HepG2 (cell line): ENCODE measurements at regions not wholly inside any gene's neighbourhood (a gene's known extent, or its start where the extent isn't known, plus 50 kb on each side); places are given as distances from the start of the nearest gene placed in this dataset.
A peak's percentile ranks its signal among the peaks of the same experiment; 100 is the strongest.

Source experiments
- FOXO4 ChIP-seq: sonication (generic); formaldehyde crosslinking; conservative IDR thresholded peaks from 2 replicates; pipeline ENCODE4 v1.8.1; 2023; ENCODE audit warnings: missing genetic modification reagents
- HNRNPL ChIP-seq: fragments of 200-400 bp; formaldehyde crosslinking; IDR thresholded peaks from 2 replicates; pipeline ENCODE4 v1.6.1; 2017; ENCODE audit warnings: mild to moderate bottlenecking, low read depth, low read length
- MIXL1 ChIP-seq: IDR thresholded peaks from 2 replicates; pipeline ENCODE4 v1.6.1; 2016
- MTF2 ChIP-seq: sonication (generic); formaldehyde crosslinking; IDR thresholded peaks from 2 replicates; pipeline ENCODE4 v1.5.0; 2020; ENCODE audit warnings: missing genetic modification reagents, borderline replicate concordance
- SALL2 ChIP-seq: sonication (generic); formaldehyde crosslinking; IDR thresholded peaks from 2 replicates; pipeline ENCODE4 v1.8.1; 2023; ENCODE audit warnings: mild to moderate bottlenecking, missing genetic modification reagents, inconsistent platforms
- SOX5 ChIP-seq: IDR thresholded peaks from 2 replicates; pipeline ENCODE4 v1.6.1; 2016; ENCODE audit warnings: borderline replicate concordance
- SYNCRIP ChIP-seq: fragments of 200-400 bp; formaldehyde crosslinking; IDR thresholded peaks from 2 replicates; pipeline ENCODE4 v1.6.1; 2018; ENCODE audit warnings: mild to moderate bottlenecking, low read depth, low read length; ENCODE audit not compliant: insufficient read depth
- ZGPAT ChIP-seq: IDR thresholded peaks from 2 replicates; pipeline ENCODE4 v1.6.1; 2016; ENCODE audit warnings: mild to moderate bottlenecking
- ZNF770 ChIP-seq: sonication (generic); formaldehyde crosslinking; IDR thresholded peaks from 2 replicates; pipeline ENCODE4 v1.5.0; 2020; ENCODE audit warnings: mild to moderate bottlenecking, missing genetic modification reagents
- TF ChIP-seq, protein P1 (sequence below), 2 experiments: sonication (generic) in 1 of 2; formaldehyde crosslinking in 1 of 2; IDR thresholded peaks; 2 replicates each; pipeline versions ENCODE4 v1.4.0 to v1.6.1; 2016 to 2020; ENCODE audit warnings: borderline replicate concordance in 1 of 2, low read depth in 1 of 2, mild to moderate bottlenecking in 1 of 2, missing genetic modification reagents in 1 of 2
- TF ChIP-seq, protein P2 (sequence below): sonication (generic); formaldehyde crosslinking; conservative IDR thresholded peaks from 2 replicates; pipeline ENCODE4 v1.4.0; 2020; ENCODE audit warnings: mild to moderate bottlenecking, missing genetic modification reagents, moderate library complexity

DNA sequence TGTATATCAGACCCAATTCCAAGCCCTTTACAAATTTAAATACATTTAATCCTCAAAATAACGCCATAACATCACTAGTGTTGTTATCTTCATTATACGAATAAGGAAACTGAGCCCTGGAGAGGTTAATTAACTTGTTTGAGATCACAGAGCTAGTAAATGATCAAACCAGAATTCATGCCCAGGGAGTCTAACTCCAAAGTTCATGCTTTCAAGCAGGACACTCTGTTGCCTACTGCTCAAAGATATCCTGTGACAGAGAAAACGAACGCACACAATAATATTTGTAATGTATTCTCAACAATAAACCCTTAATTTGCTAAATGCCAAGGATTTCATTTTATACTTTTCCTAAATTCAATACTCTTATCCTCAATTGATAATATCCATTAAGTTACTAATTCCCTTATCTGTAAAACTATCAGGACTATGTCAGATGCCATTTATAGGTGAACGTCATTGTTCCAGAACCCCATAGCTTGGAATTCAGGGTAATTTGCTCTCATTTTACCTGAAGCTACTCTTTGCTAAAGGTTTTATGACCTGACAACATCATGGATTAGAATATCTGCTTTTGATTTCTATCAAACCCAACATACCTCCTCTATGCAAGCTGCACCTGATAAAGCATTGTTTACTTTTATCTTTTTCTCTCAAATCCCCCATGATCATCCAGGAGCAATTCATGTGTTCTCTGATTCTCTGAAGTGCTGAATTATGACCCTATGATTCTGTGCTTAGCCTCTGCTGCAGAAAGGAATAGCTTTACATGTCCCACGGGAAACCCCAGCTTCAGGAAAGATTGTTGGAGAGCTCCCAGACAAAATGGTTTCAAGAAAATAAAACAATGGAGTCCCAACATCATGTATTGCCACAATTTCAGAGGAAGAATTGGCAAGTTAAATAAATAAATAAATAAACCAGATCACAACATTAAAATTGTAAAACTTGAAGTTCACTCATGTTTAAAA is 150.2 kb upstream of the CDK1 start (continued):
- TF ChIP-seq SOX5 (CRISPR knock-in tag) (peak; percentile 20; the same call in 1 of the 2 replicates), HNRNPL (no peak), ZGPAT (no peak), ZNF770 (CRISPR knock-in tag) (no peak), FOXO4 (CRISPR knock-in tag) (no peak), SYNCRIP (no peak), SALL2 (CRISPR knock-in tag) (no peak), MIXL1 (CRISPR knock-in tag) (peak; percentile 77), MTF2 (CRISPR knock-in tag) (no peak)
- TF ChIP-seq, protein P1, sequence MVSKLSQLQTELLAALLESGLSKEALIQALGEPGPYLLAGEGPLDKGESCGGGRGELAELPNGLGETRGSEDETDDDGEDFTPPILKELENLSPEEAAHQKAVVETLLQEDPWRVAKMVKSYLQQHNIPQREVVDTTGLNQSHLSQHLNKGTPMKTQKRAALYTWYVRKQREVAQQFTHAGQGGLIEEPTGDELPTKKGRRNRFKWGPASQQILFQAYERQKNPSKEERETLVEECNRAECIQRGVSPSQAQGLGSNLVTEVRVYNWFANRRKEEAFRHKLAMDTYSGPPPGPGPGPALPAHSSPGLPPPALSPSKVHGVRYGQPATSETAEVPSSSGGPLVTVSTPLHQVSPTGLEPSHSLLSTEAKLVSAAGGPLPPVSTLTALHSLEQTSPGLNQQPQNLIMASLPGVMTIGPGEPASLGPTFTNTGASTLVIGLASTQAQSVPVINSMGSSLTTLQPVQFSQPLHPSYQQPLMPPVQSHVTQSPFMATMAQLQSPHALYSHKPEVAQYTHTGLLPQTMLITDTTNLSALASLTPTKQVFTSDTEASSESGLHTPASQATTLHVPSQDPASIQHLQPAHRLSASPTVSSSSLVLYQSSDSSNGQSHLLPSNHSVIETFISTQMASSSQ (IDR thresholded peaks at IDR 0.05; ENCODE audit: low read depth): peak; percentile 57; the same call in 1 of the 2 replicates
- TF ChIP-seq, protein P1 (CRISPR knock-in tag; IDR thresholded peaks at IDR 0.05; ENCODE audit: borderline replicate concordance): peak; percentile 38; the same call in 1 of the 2 replicates
- TF ChIP-seq, protein P2, sequence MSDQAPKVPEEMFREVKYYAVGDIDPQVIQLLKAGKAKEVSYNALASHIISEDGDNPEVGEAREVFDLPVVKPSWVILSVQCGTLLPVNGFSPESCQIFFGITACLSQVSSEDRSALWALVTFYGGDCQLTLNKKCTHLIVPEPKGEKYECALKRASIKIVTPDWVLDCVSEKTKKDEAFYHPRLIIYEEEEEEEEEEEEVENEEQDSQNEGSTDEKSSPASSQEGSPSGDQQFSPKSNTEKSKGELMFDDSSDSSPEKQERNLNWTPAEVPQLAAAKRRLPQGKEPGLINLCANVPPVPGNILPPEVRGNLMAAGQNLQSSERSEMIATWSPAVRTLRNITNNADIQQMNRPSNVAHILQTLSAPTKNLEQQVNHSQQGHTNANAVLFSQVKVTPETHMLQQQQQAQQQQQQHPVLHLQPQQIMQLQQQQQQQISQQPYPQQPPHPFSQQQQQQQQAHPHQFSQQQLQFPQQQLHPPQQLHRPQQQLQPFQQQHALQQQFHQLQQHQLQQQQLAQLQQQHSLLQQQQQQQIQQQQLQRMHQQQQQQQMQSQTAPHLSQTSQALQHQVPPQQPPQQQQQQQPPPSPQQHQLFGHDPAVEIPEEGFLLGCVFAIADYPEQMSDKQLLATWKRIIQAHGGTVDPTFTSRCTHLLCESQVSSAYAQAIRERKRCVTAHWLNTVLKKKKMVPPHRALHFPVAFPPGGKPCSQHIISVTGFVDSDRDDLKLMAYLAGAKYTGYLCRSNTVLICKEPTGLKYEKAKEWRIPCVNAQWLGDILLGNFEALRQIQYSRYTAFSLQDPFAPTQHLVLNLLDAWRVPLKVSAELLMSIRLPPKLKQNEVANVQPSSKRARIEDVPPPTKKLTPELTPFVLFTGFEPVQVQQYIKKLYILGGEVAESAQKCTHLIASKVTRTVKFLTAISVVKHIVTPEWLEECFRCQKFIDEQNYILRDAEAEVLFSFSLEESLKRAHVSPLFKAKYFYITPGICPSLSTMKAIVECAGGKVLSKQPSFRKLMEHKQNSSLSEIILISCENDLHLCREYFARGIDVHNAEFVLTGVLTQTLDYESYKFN (CRISPR knock-in tag): peak; percentile 82
